ENCODE measurements at regions not wholly inside any gene's neighbourhood (a gene's known extent, or its start where the extent isn't known, plus 50 kb on each side); places are given as distances from the start of the nearest gene placed in this dataset.

GRCh38 chr5:174414315-174414710 lies 310.1 kb upstream of the MSX2 start:
- no peak for DNase-seq

- DNase-seq: no peak
Observed at GRCh38 chr5:174418809-174419539, 305.4 kb upstream of the MSX2 start.

GRCh38 chr5:174419540-174420132 lies 304.7 kb upstream of the MSX2 start:
- peak; percentile 79 for DNase-seq

GRCh38 chr5:174420651-174421407 lies 303.6 kb upstream of the MSX2 start:
- no peak for DNase-seq

- DNase-seq: no peak
Observed at GRCh38 chr5:174421408-174421805, 303.0 kb upstream of the MSX2 start.

GRCh38 chr5:174423558-174423957 lies 300.8 kb upstream of the MSX2 start:
- DNase-seq: peak; percentile 71

- DNase-seq: no peak
Observed at GRCh38 chr5:174424219-174425053, 299.9 kb upstream of the MSX2 start.

- peak; percentile 57 for DNase-seq
Observed at GRCh38 chr5:174425271-174425963, 299.0 kb upstream of the MSX2 start.

- DNase-seq: no peak
Observed at GRCh38 chr5:174425964-174426290, 298.5 kb upstream of the MSX2 start.

GRCh38 chr5:174426388-174426787 lies 298.0 kb upstream of the MSX2 start:
- DNase-seq: no peak

- DNase-seq: no peak
Observed at GRCh38 chr5:174426851-174427250, 297.5 kb upstream of the MSX2 start.

- DNase-seq: no peak
Observed at GRCh38 chr5:174427304-174427703, 297.1 kb upstream of the MSX2 start.

GRCh38 chr5:174428895-174429294 lies 295.5 kb upstream of the MSX2 start:
- DNase-seq: no peak

GRCh38 chr5:174430940-174431339 lies 293.4 kb upstream of the MSX2 start:
- no peak for DNase-seq

- DNase-seq: no peak
Observed at GRCh38 chr5:174431504-174431903, 292.9 kb upstream of the MSX2 start.

- DNase-seq: no peak
Observed at GRCh38 chr5:174433098-174433497, 291.3 kb upstream of the MSX2 start.

- DNase-seq: no peak
Observed at GRCh38 chr5:174436750-174437149, 287.6 kb upstream of the MSX2 start.

GRCh38 chr5:174444479-174445188 lies 279.7 kb upstream of the MSX2 start:
- no peak for DNase-seq

GRCh38 chr5:174446446-174446845 lies 277.9 kb upstream of the MSX2 start:
- no peak for DNase-seq

- no peak for DNase-seq
Observed at GRCh38 chr5:174446988-174447387, 277.4 kb upstream of the MSX2 start.

GRCh38 chr5:174448041-174448440 lies 276.3 kb upstream of the MSX2 start:
- no peak for DNase-seq

GRCh38 chr5:174448662-174449061 lies 275.7 kb upstream of the MSX2 start:
- no peak for DNase-seq

All from NCI-H1105 (cell line).